ENCODE measurements at regions not wholly inside any gene's neighbourhood (a gene's known extent, or its start where the extent isn't known, plus 50 kb on each side); places are given as distances from the start of the nearest gene placed in this dataset.

GRCh38 chr3:168539909-168540308 is 444.2 kb upstream of the GOLIM4 start:
- TF ChIP-seq CTCF (IDR thresholded peaks at IDR 0.05) (no peak), POLR2AphosphoS5 (IDR thresholded peaks at IDR 0.05) (no peak)

Measured in suprapubic skin (tissue), 3 donors.